GM19395 (cell line): ENCODE measurements at regions not wholly inside any gene's neighbourhood (a gene's known extent, or its start where the extent isn't known, plus 50 kb on each side); places are given as distances from the start of the nearest gene placed in this dataset.
A peak's percentile ranks its signal among the peaks of the same experiment; 100 is the strongest.
"Not testable (repeated sequence)": the region's sequence is repeated elsewhere in the genome, so short reads cannot be mapped to it uniquely, and the experiment has no call there.

Experiments used
- ATAC-seq: cut with Tn5 transposase; IDR thresholded peaks from one replicate; pipeline ENCODE4 v1.9.1; 2021; ENCODE audit warnings: mild to moderate bottlenecking, moderate library complexity; ENCODE audit not compliant: unreplicated experiment

GRCh38 chr3:16707260-16707659 lies 102.0 kb upstream of the DAZL start:
- ATAC-seq = no peak

- no peak for ATAC-seq
Observed at GRCh38 chr3:16708285-16708684, 103.1 kb upstream of the DAZL start.

GRCh38 chr3:16711691-16712090 lies 106.5 kb upstream of the DAZL start:
- not testable (repeated sequence) for ATAC-seq

- ATAC-seq = no peak
Observed at GRCh38 chr3:16715281-16715680, 110.1 kb upstream of the DAZL start.

- ATAC-seq = no peak
Observed at GRCh38 chr3:16719426-16719825, 114.2 kb upstream of the DAZL start.

- ATAC-seq = no peak
Observed at GRCh38 chr3:16720367-16720940, 115.2 kb upstream of the DAZL start.

- ATAC-seq = no peak
Observed at GRCh38 chr3:16721494-16721893, 116.3 kb upstream of the DAZL start.

GRCh38 chr3:16723978-16724377 lies 118.8 kb upstream of the DAZL start:
- no peak for ATAC-seq

GRCh38 chr3:16724487-16724886 lies 119.3 kb upstream of the DAZL start:
- no peak for ATAC-seq

GRCh38 chr3:16725972-16726371 lies 120.7 kb upstream of the DAZL start:
- ATAC-seq = no peak

GRCh38 chr3:16728770-16729745 lies 123.8 kb upstream of the DAZL start:
- no peak for ATAC-seq

- no peak for ATAC-seq
Observed at GRCh38 chr3:16738451-16738850, 133.2 kb upstream of the DAZL start.

- no peak for ATAC-seq
Observed at GRCh38 chr3:16739541-16740105, 134.4 kb upstream of the DAZL start.

- no peak for ATAC-seq
Observed at GRCh38 chr3:16740515-16740914, 135.3 kb upstream of the DAZL start.

GRCh38 chr3:16741103-16741758 lies 136.0 kb upstream of the DAZL start:
- peak; percentile 25 for ATAC-seq

- ATAC-seq = peak; percentile 75
Observed at GRCh38 chr3:16741890-16742289, 136.7 kb upstream of the DAZL start.

GRCh38 chr3:16743276-16743675 lies 138.1 kb upstream of the DAZL start:
- no peak for ATAC-seq

- no peak for ATAC-seq
Observed at GRCh38 chr3:16759227-16759903, 125.4 kb upstream of the PLCL2 start.

- no peak for ATAC-seq
Observed at GRCh38 chr3:16761571-16761970, 123.2 kb upstream of the PLCL2 start.

GRCh38 chr3:16765661-16766060 lies 119.1 kb upstream of the PLCL2 start:
- no peak for ATAC-seq

- ATAC-seq = no peak
Observed at GRCh38 chr3:16767006-16767405, 117.7 kb upstream of the PLCL2 start.
